ENCODE measurements at regions not wholly inside any gene's neighbourhood (a gene's known extent, or its start where the extent isn't known, plus 50 kb on each side); places are given as distances from the start of the nearest gene placed in this dataset.

- FAIRE-seq: no peak
- no peak for ATAC-seq
- ChIA-PET POLR2A (no interaction called here), CTCF (no interaction called here)
- 100% methylated on average over 1 of the region's 1 CpG for WGBS (ENCODE audit: missing lambda C conversion rate)
- Histone ChIP-seq H3K27ac (no peak overlapping the region), H3K4me2 (no peak overlapping the region), H3K9me3 (no peaks in the 10 kb centered on the region), H3K4me3 (no peak overlapping the region), H3K4me1 (no peaks in the 10 kb centered on the region)
- TF ChIP-seq TP53 (CRISPR knock-in tag; IDR thresholded peaks at IDR 0.05) (no peak), CTCF (IDR thresholded peaks at IDR 0.05) (no peak), EHF (CRISPR knock-in tag; IDR thresholded peaks at IDR 0.05) (no peak)
- no peak for DNase-seq (ENCODE audit: low read depth in 1 of 2, low spot score in 1 of 2)
Measured at GRCh38 chr6:105769197-105769596, 316.9 kb upstream of the PRDM1 start.

- no peak overlapping the region for H3K4me2 ChIP-seq
- CTCF ChIA-PET: no interaction called here
- FAIRE-seq (no peak), ATAC-seq (no peak), DNase-seq (ENCODE audit: low read depth in 1 of 2, low spot score in 1 of 2) (no peak)
- no peak overlapping the region for H3K4me3 ChIP-seq
- no peak overlapping the region for H3K27ac ChIP-seq
- 72% methylated on average over 3 of the region's 3 CpGs for WGBS (ENCODE audit: missing lambda C conversion rate)
- no peaks in the 10 kb centered on the region for H3K9me3 ChIP-seq
- POLR2A ChIA-PET: no interaction called here
- TF ChIP-seq MAFK (IDR thresholded peaks at IDR 0.05; ENCODE audit: partially characterized antibody) (no peak), USF2 (IDR thresholded peaks at IDR 0.05) (no peak), MAX (IDR thresholded peaks at IDR 0.05) (no peak), ATOH8 (CRISPR knock-in tag; IDR thresholded peaks at IDR 0.05; ENCODE audit: low read depth) (no peak), TP53 (CRISPR knock-in tag; IDR thresholded peaks at IDR 0.05) (no peak), HMGXB4 (CRISPR knock-in tag; IDR thresholded peaks at IDR 0.05; ENCODE audit: borderline replicate concordance) (no peak)
- H3K4me1 ChIP-seq: no peaks in the 10 kb centered on the region
Measured at GRCh38 chr6:105767541-105767940, 318.6 kb upstream of the PRDM1 start.

- TF ChIP-seq RARB (CRISPR knock-in tag; IDR thresholded peaks at IDR 0.05): no peak
- no peak for TF ChIP-seq POLR2AphosphoS2 (conservative IDR thresholded peaks at IDR 0.05; ENCODE audit: low read length)
- TF ChIP-seq EHMT2 (IDR thresholded peaks at IDR 0.05; ENCODE audit: low read depth): no peak
- no peak for TF ChIP-seq ZNF302 (CRISPR knock-in tag; IDR thresholded peaks at IDR 0.05)
- no peak for TF ChIP-seq CEBPB (IDR thresholded peaks at IDR 0.05)
- TF ChIP-seq HDAC2 (IDR thresholded peaks at IDR 0.05): no peak
- no peak for TF ChIP-seq MAZ (IDR thresholded peaks at IDR 0.05; ENCODE audit: borderline replicate concordance, low read depth, low read length)
- no peak for TF ChIP-seq FOXS1 (CRISPR knock-in tag; IDR thresholded peaks at IDR 0.05)
- TF ChIP-seq RNF2 (IDR thresholded peaks at IDR 0.05; ENCODE audit: borderline replicate concordance, low read depth): no peak
- TF ChIP-seq RFX5 (IDR thresholded peaks at IDR 0.05): no peak
- no peak for TF ChIP-seq PBX3 (IDR thresholded peaks at IDR 0.05)
- TF ChIP-seq HES2 (IDR thresholded peaks at IDR 0.05): no peak
- no peak for TF ChIP-seq REST (IDR thresholded peaks at IDR 0.05)
- ATAC-seq: no peak
- H3K27ac ChIP-seq: no peak overlapping the region
Measured at GRCh38 chr6:105765239-105765638, 320.9 kb upstream of the PRDM1 start.

More at GRCh38 chr6:105765239-105765638, 320.9 kb upstream of the PRDM1 start:
- DNase-seq (ENCODE audit: low read depth in 1 of 2, low spot score in 1 of 2): no peak
- no peak for FAIRE-seq
- H3K4me3 ChIP-seq: no peak overlapping the region
- H3K9me3 ChIP-seq: no peaks in the 10 kb centered on the region
- POLR2A ChIA-PET: no interaction called here
- H3K4me1 ChIP-seq: peaks cover 14% of the 10 kb centered on the region
- CTCF ChIA-PET: interaction anchor here (0.9 to 1.6 kb wide), 2 partner anchors 31 to 39 kb away, joined by 3 read pairs; no protein-coding TSS in a partner anchor
- H3K4me2 ChIP-seq: no peak overlapping the region
